Stimulated activated CD4-positive, alpha-beta T cell treated with anti-CD3 and anti-CD28 coated beads, Interleukin-1b, Interleukin-23, amount 100 ng/mL, for 48 hours (primary cell): ENCODE measurements at regions not wholly inside any gene's neighbourhood (a gene's known extent, or its start where the extent isn't known, plus 50 kb on each side); places are given as distances from the start of the nearest gene placed in this dataset.

Source experiments
- DNase-seq: peaks from one replicate; pipeline ENCODE4 v3.0.0-alpha.2; 2020

GRCh38 chr7:86942995-86943394 is 116.5 kb downstream of the ELAPOR2 start:
- no peak for DNase-seq

- DNase-seq = no peak
Measured at GRCh38 chr7:86942081-86942480, 117.4 kb downstream of the ELAPOR2 start.

- no peak for DNase-seq
Measured at GRCh38 chr7:86939197-86939814, 120.1 kb downstream of the ELAPOR2 start.

GRCh38 chr7:86937363-86937878 is 122.0 kb downstream of the ELAPOR2 start:
- no peak for DNase-seq

- DNase-seq = no peak
Measured at GRCh38 chr7:86933295-86933845, 126.1 kb downstream of the ELAPOR2 start.

- DNase-seq = peak; percentile 10
Measured at GRCh38 chr7:86932038-86932512, 127.4 kb downstream of the ELAPOR2 start.

- no peak for DNase-seq
Measured at GRCh38 chr7:86931439-86931838, 128.0 kb downstream of the ELAPOR2 start.

- no peak for DNase-seq
Measured at GRCh38 chr7:86930554-86931307, 128.7 kb downstream of the ELAPOR2 start.

- DNase-seq = no peak
Measured at GRCh38 chr7:86929293-86930109, 130.0 kb downstream of the ELAPOR2 start.

- no peak for DNase-seq
Measured at GRCh38 chr7:86928308-86928707, 131.1 kb downstream of the ELAPOR2 start.

- no peak for DNase-seq
Measured at GRCh38 chr7:86926732-86927131, 132.7 kb downstream of the ELAPOR2 start.

GRCh38 chr7:86925221-86925620 is 134.2 kb downstream of the ELAPOR2 start:
- DNase-seq = no peak

GRCh38 chr7:86923527-86923926 is 135.9 kb downstream of the ELAPOR2 start:
- DNase-seq = no peak

GRCh38 chr7:86920154-86920553 is 139.3 kb downstream of the ELAPOR2 start:
- DNase-seq = no peak

GRCh38 chr7:86918245-86918644 is 141.2 kb downstream of the ELAPOR2 start:
- no peak for DNase-seq

GRCh38 chr7:86916277-86916825 is 143.1 kb downstream of the ELAPOR2 start:
- DNase-seq = no peak

- no peak for DNase-seq
Measured at GRCh38 chr7:86914551-86914950, 144.9 kb downstream of the ELAPOR2 start.
